ENCODE measurements at regions not wholly inside any gene's neighbourhood (a gene's known extent, or its start where the extent isn't known, plus 50 kb on each side); places are given as distances from the start of the nearest gene placed in this dataset.

- POLR2A ChIA-PET = no interaction called here
- WGBS (ENCODE audit: missing lambda C conversion rate) = 86% methylated on average over 3 of the region's 3 CpGs
- no peak for FAIRE-seq
- CTCF ChIA-PET = no interaction called here
- ATAC-seq = no peak
- H3K4me2 ChIP-seq = peak overlapping the region; percentile 69; the same call in 1 of the 3 replicates
- peaks cover 52% of the 10 kb centered on the region for H3K4me1 ChIP-seq
- no peaks in the 10 kb centered on the region for H3K9me3 ChIP-seq
- DNase-seq (ENCODE audit: low read depth in 1 of 2, low spot score in 1 of 2) = no peak
- no peak for TF ChIP-seq RARB (CRISPR knock-in tag; IDR thresholded peaks at IDR 0.05)
- H3K4me3 ChIP-seq = no peak overlapping the region
- H3K27ac ChIP-seq = peak overlapping the region in 1 of 2 experiments; percentile 63; a peak in 4 of 6 replicates
Observed at GRCh38 chr6:113695516-113695915, 161.6 kb upstream of the MARCKS start.

- FAIRE-seq = no peak
Observed at GRCh38 chr6:113696960-113697359, 160.2 kb upstream of the MARCKS start.

GRCh38 chr6:113697632-113698410, 159.3 kb upstream of the MARCKS start:
- H3K4me3 ChIP-seq = no peak overlapping the region
- no peak overlapping the region for H3K27ac ChIP-seq
- WGBS (ENCODE audit: missing lambda C conversion rate) = 65% methylated on average over 4 of the region's 4 CpGs
- H3K9me3 ChIP-seq = no peaks in the 10 kb centered on the region
- TF ChIP-seq RAD21 (conservative IDR thresholded peaks at IDR 0.05 in 1 of 2, IDR thresholded peaks at IDR 0.05 in 1 of 2) (no peak), SREBF2 (IDR thresholded peaks at IDR 0.05) (no peak), KDM1A (IDR thresholded peaks at IDR 0.05; ENCODE audit: low read depth) (no peak), HMGXB4 (CRISPR knock-in tag; IDR thresholded peaks at IDR 0.05; ENCODE audit: borderline replicate concordance) (no peak), RARB (CRISPR knock-in tag; IDR thresholded peaks at IDR 0.05) (no peak), JUNB (IDR thresholded peaks at IDR 0.05) (no peak), KDM5A (IDR thresholded peaks at IDR 0.05) (no peak), SMC3 (IDR thresholded peaks at IDR 0.05) (no peak), PBX3 (IDR thresholded peaks at IDR 0.05) (no peak), ESRRA (IDR thresholded peaks at IDR 0.05; ENCODE audit: borderline replicate concordance, low read length) (no peak), RFX5 (IDR thresholded peaks at IDR 0.05) (no peak), HDAC2 (IDR thresholded peaks at IDR 0.05) (no peak), RNF2 (IDR thresholded peaks at IDR 0.05; ENCODE audit: borderline replicate concordance, low read depth) (no peak)
- H3K4me1 ChIP-seq = peaks cover 43% of the 10 kb centered on the region
- no peak for FAIRE-seq
- DNase-seq (ENCODE audit: low read depth in 1 of 2, low spot score in 1 of 2) = no peak
- H3K4me2 ChIP-seq = no peak overlapping the region
- no peak for ATAC-seq
- ChIA-PET POLR2A (no interaction called here), CTCF (no interaction called here)

More at GRCh38 chr6:113696960-113697359, 160.2 kb upstream of the MARCKS start:
- ChIA-PET CTCF (no interaction called here), POLR2A (no interaction called here)
- TF ChIP-seq NR3C1 (IDR thresholded peaks at IDR 0.05) (no peak), POLR2AphosphoS2 (conservative IDR thresholded peaks at IDR 0.05; ENCODE audit: low read length) (no peak), MAX (IDR thresholded peaks at IDR 0.05) (no peak), HOXB5 (CRISPR knock-in tag; IDR thresholded peaks at IDR 0.05) (no peak)
- no peak for ATAC-seq
- no peak for DNase-seq (ENCODE audit: low read depth in 1 of 2, low spot score in 1 of 2)
- Histone ChIP-seq H3K4me1 (peaks cover 43% of the 10 kb centered on the region), H3K9me3 (no peaks in the 10 kb centered on the region), H3K27ac (peak overlapping the region in 1 of 2 experiments; percentile 37; a peak in 1 of 6 replicates), H3K4me3 (no peak overlapping the region), H3K4me2 (no peak overlapping the region)

GRCh38 chr6:113699239-113699638, 157.9 kb upstream of the MARCKS start:
- CTCF ChIA-PET = no interaction called here
- POLR2A ChIA-PET = no interaction called here
- H3K27ac ChIP-seq = no peak overlapping the region
- no peak overlapping the region for H3K4me3 ChIP-seq
- no peaks in the 10 kb centered on the region for H3K9me3 ChIP-seq
- H3K4me1 ChIP-seq = peaks cover 37% of the 10 kb centered on the region
- H3K4me2 ChIP-seq = no peak overlapping the region
- no peak for TF ChIP-seq HOXB13 (CRISPR knock-in tag; IDR thresholded peaks at IDR 0.05; ENCODE audit: low read depth)
- no peak for TF ChIP-seq CBX2 (IDR thresholded peaks at IDR 0.05; ENCODE audit: borderline replicate concordance, low read depth)
- no peak for TF ChIP-seq ZNF302 (CRISPR knock-in tag; IDR thresholded peaks at IDR 0.05)
- TF ChIP-seq ATOH8 (CRISPR knock-in tag; IDR thresholded peaks at IDR 0.05; ENCODE audit: low read depth) = no peak
- TF ChIP-seq POLR2A (IDR thresholded peaks at IDR 0.05; ENCODE audit: low read length) = no peak
- TF ChIP-seq HDAC2 (IDR thresholded peaks at IDR 0.05) = no peak
- no peak for TF ChIP-seq JUNB (IDR thresholded peaks at IDR 0.05)
- TF ChIP-seq FOSB (CRISPR knock-in tag; IDR thresholded peaks at IDR 0.05) = no peak
- TF ChIP-seq NR3C1 (IDR thresholded peaks at IDR 0.05) = no peak
- TF ChIP-seq HES2 (IDR thresholded peaks at IDR 0.05) = no peak
- no peak for TF ChIP-seq SREBF2 (IDR thresholded peaks at IDR 0.05)
- no peak for TF ChIP-seq MYC (IDR thresholded peaks at IDR 0.05; ENCODE audit: borderline replicate concordance, low read length)
- no peak for TF ChIP-seq EHF (CRISPR knock-in tag; IDR thresholded peaks at IDR 0.05)
- DNase-seq (ENCODE audit: low read depth in 1 of 2, low spot score in 1 of 2) (no peak), FAIRE-seq (no peak), ATAC-seq (no peak)

Data from A549 (cell line).